ENCODE measurements at regions not wholly inside any gene's neighbourhood (a gene's known extent, or its start where the extent isn't known, plus 50 kb on each side); places are given as distances from the start of the nearest gene placed in this dataset.
"Not testable (repeated sequence)": the region's sequence is repeated elsewhere in the genome, so short reads cannot be mapped to it uniquely, and the experiment has no call there.

GRCh38 chr3:166993015-166993630, 387.0 kb downstream of the ZBBX start:
- H3K4me3 ChIP-seq, result no peak overlapping the region
- ATAC-seq (no peak), DNase-seq (no peak)
- no peaks in the 10 kb centered on the region for H3K36me3 ChIP-seq (ENCODE audit: low read depth)
- H3K4me1 ChIP-seq (ENCODE audit: low read depth), result no peaks in the 10 kb centered on the region
- no peaks in the 10 kb centered on the region for H3K9me3 ChIP-seq
- TF ChIP-seq CTCF (IDR thresholded peaks at IDR 0.05), result no peak
- intact Hi-C loops (cut with DNase I, micrococcal nuclease), result no loop called here

GRCh38 chr3:166986000-166986399, 394.1 kb downstream of the ZBBX start:
- Histone ChIP-seq H3K4me1 (ENCODE audit: low read depth) (no peaks in the 10 kb centered on the region), H3K36me3 (ENCODE audit: low read depth) (no peaks in the 10 kb centered on the region), H3K9me3 (peaks cover 2% of the 10 kb centered on the region), H3K4me3 (no peak overlapping the region)
- ATAC-seq, result no peak
- DNase-seq, result no peak
- TF ChIP-seq CTCF (IDR thresholded peaks at IDR 0.05), result no peak
- intact Hi-C loops (cut with DNase I, micrococcal nuclease), result no loop called here

GRCh38 chr3:166975796-166976195, 404.3 kb downstream of the ZBBX start:
- H3K4me1 ChIP-seq (ENCODE audit: low read depth); ATAC-seq; H3K36me3 ChIP-seq (ENCODE audit: low read depth); DNase-seq; H3K4me3 ChIP-seq; intact Hi-C loops (cut with DNase I, micrococcal nuclease): not testable (repeated sequence)
- peaks cover 23% of the 10 kb centered on the region for H3K9me3 ChIP-seq

- ATAC-seq; H3K4me3 ChIP-seq; intact Hi-C loops (cut with DNase I, micrococcal nuclease); H3K36me3 ChIP-seq (ENCODE audit: low read depth); H3K4me1 ChIP-seq (ENCODE audit: low read depth); DNase-seq: not testable (repeated sequence)
- peaks cover 25% of the 10 kb centered on the region for H3K9me3 ChIP-seq
These were observed 412.4 kb downstream of the ZBBX start for GRCh38 chr3:166967714-166968113.

- no peak overlapping the region for H3K4me3 ChIP-seq
- H3K36me3 ChIP-seq (ENCODE audit: low read depth), result no peaks in the 10 kb centered on the region
- ATAC-seq (no peak), DNase-seq (no peak)
- H3K9me3 ChIP-seq, result peaks cover 3% of the 10 kb centered on the region
- TF ChIP-seq CTCF (IDR thresholded peaks at IDR 0.05), result no peak
- intact Hi-C loops (cut with DNase I, micrococcal nuclease), result no loop called here
- H3K4me1 ChIP-seq (ENCODE audit: low read depth), result no peaks in the 10 kb centered on the region
These were observed 417.2 kb downstream of the ZBBX start for GRCh38 chr3:166962911-166963310.

GRCh38 chr3:166957121-166957520, 423.0 kb downstream of the ZBBX start:
- H3K9me3 ChIP-seq, result peaks cover 25% of the 10 kb centered on the region
- no peak overlapping the region for H3K4me3 ChIP-seq
- no peaks in the 10 kb centered on the region for H3K4me1 ChIP-seq (ENCODE audit: low read depth)
- no peak for TF ChIP-seq CTCF (IDR thresholded peaks at IDR 0.05)
- intact Hi-C loops (cut with DNase I, micrococcal nuclease), result no loop called here
- ATAC-seq, result no peak
- DNase-seq, result no peak
- H3K36me3 ChIP-seq (ENCODE audit: low read depth), result no peaks in the 10 kb centered on the region
